Glutamatergic neuron (in vitro differentiated cells): ENCODE measurements at regions not wholly inside any gene's neighbourhood (a gene's known extent, or its start where the extent isn't known, plus 50 kb on each side); places are given as distances from the start of the nearest gene placed in this dataset.

Experiments
- DNase-seq: peaks from one replicate; pipeline ENCODE4 v3.0.0; 2022
- H3K27ac Mint-ChIP-seq: one replicate; pipeline ENCODE4 v1.8.0; 2020; ENCODE audit warnings: mild to moderate bottlenecking, mixed read lengths, inconsistent platforms; ENCODE audit not compliant: unreplicated experiment
- H3K27me3 Mint-ChIP-seq: one replicate; pipeline ENCODE4 v1.8.0; 2020; ENCODE audit warnings: mild to moderate bottlenecking, moderate library complexity, mixed read lengths, inconsistent platforms; ENCODE audit not compliant: unreplicated experiment
- H3K36me3 Mint-ChIP-seq: one replicate; pipeline ENCODE4 v1.8.0; 2020; ENCODE audit warnings: mild to moderate bottlenecking, mixed read lengths, inconsistent platforms; ENCODE audit not compliant: unreplicated experiment
- H3K4me1 Mint-ChIP-seq: one replicate; pipeline ENCODE4 v1.8.0; 2020; ENCODE audit warnings: mild to moderate bottlenecking, low read depth, mixed read lengths, inconsistent platforms; ENCODE audit not compliant: unreplicated experiment
- H3K4me3 Mint-ChIP-seq: one replicate; pipeline ENCODE4 v1.8.0; 2020; ENCODE audit warnings: mild to moderate bottlenecking, mixed read lengths, inconsistent platforms; ENCODE audit not compliant: unreplicated experiment
- H3K9me3 Mint-ChIP-seq: one replicate; pipeline ENCODE4 v1.8.0; 2020; ENCODE audit warnings: mild to moderate bottlenecking, moderate library complexity, mixed read lengths, inconsistent platforms; ENCODE audit not compliant: unreplicated experiment
- TF ChIP-seq, protein P1 (sequence below): fragments of 200-600 bp; sonication (generic); IDR thresholded peaks from one replicate; pipeline ENCODE4 v1.5.0; 2021; ENCODE audit not compliant: partially characterized antibody, unreplicated experiment

DNA sequence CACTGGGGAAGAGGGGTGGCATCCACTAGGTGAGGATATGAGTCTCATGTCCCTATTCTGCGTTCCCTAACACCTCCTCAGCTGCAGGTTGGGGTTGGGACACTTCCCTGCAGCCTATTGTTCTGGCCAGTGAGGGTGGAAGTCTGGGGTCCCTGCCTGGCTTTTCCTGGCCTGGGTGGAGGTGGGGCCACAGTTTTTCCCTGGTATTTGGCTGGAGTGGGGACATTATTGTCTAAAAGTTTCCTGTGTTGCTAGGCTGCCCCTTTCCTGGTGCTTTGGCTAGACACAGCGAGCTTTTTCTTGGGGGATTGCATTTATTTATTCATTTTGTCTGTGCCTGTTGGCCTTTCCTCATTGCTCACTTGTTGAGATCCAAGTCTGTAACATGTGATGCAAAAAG, 559.5 kb upstream of the IGFBP3 start:
- Mint-ChIP-seq H3K27me3 (no peaks in the 10 kb centered on the region), H3K4me1 (no peaks in the 10 kb centered on the region), H3K4me3 (no peak overlapping the region), H3K27ac (no peak overlapping the region), H3K36me3 (no peaks in the 10 kb centered on the region), H3K9me3 (no peaks in the 10 kb centered on the region)
- TF ChIP-seq, protein P1, sequence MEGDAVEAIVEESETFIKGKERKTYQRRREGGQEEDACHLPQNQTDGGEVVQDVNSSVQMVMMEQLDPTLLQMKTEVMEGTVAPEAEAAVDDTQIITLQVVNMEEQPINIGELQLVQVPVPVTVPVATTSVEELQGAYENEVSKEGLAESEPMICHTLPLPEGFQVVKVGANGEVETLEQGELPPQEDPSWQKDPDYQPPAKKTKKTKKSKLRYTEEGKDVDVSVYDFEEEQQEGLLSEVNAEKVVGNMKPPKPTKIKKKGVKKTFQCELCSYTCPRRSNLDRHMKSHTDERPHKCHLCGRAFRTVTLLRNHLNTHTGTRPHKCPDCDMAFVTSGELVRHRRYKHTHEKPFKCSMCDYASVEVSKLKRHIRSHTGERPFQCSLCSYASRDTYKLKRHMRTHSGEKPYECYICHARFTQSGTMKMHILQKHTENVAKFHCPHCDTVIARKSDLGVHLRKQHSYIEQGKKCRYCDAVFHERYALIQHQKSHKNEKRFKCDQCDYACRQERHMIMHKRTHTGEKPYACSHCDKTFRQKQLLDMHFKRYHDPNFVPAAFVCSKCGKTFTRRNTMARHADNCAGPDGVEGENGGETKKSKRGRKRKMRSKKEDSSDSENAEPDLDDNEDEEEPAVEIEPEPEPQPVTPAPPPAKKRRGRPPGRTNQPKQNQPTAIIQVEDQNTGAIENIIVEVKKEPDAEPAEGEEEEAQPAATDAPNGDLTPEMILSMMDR, result no peak
- DNase-seq, result no peak

DNA sequence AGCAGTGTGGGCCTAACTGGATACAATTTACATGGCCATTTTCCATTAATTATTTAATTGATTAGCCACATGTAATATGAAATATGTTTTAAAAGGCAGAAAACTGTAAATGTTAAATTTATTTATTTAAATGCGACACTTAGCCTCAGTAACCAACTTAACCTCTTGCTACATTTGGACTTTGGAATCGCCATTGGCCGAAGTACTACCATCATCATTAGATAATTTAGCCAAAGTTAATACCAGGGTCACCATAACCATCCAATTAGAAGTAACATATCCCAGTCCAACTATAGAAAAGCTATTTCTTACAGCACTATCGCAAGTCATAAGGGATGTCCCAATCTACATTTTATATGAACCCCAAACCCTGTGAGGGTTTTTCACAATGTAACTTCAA, 558.6 kb upstream of the IGFBP3 start:
- DNase-seq, result no peak
- Mint-ChIP-seq H3K4me1 (no peaks in the 10 kb centered on the region), H3K9me3 (no peaks in the 10 kb centered on the region), H3K4me3 (no peak overlapping the region), H3K27me3 (no peaks in the 10 kb centered on the region), H3K36me3 (no peaks in the 10 kb centered on the region), H3K27ac (no peak overlapping the region)
- TF ChIP-seq, protein P1, result no peak

DNA sequence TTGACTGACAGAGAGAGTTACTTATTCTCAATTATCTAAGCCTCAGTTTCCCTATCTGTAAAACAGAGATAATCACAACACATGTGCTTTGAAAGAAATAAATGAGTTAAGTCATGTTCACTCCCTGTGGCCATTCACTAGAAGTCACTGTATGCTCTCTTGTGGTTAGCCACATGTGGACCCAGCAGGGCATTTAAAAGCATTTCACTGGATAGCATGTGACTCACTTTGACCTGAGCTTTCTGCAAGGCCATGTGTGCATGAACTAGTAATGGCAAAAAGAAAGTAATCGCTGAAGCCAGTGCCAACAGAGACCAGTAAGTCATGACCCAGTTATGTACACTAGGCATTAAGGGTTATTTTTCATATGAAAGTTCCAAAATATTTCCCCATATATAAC, 557.0 kb upstream of the IGFBP3 start:
- Mint-ChIP-seq H3K9me3 (no peaks in the 10 kb centered on the region), H3K27ac (no peak overlapping the region), H3K36me3 (no peaks in the 10 kb centered on the region), H3K4me1 (no peaks in the 10 kb centered on the region), H3K27me3 (no peaks in the 10 kb centered on the region), H3K4me3 (no peak overlapping the region)
- DNase-seq, result no peak
- TF ChIP-seq, protein P1, result no peak

DNA sequence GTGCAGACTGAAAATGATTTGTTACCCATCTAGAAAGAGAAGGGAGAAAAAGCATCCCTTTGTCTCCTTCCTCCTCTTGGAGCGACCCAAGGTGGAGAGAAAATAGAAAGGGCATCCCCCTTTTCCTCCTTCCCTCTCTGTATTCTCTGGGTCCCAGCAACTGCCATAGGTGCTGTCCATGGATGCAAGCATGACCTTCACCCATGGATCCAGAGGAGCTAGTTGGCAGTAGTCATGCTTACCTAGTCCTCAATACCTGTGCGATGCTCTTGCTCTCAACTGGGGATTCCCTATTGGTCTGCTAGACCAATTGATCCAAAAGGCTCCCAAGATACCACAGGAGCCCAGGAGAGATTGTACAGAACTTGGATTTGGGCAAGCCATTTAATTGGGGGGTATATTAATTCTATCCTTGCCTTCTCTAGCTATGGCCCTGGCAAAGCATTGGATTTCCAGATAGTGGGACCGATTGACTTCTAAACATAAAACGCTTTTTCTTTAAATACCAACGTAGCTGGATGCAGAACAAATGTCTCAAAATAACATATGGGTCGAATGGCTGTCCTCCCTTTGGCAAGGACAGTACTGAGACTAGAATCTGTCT, 547.8 kb upstream of the IGFBP3 start:
- no peaks in the 10 kb centered on the region for H3K4me1 Mint-ChIP-seq
- peaks cover 8% of the 10 kb centered on the region for H3K9me3 Mint-ChIP-seq
- H3K4me3 Mint-ChIP-seq, result no peak overlapping the region
- no peak for DNase-seq
- peaks cover 44% of the 10 kb centered on the region for H3K36me3 Mint-ChIP-seq
- H3K27ac Mint-ChIP-seq, result no peak overlapping the region
- TF ChIP-seq, protein P1, result no peak
- H3K27me3 Mint-ChIP-seq, result no peaks in the 10 kb centered on the region

DNA sequence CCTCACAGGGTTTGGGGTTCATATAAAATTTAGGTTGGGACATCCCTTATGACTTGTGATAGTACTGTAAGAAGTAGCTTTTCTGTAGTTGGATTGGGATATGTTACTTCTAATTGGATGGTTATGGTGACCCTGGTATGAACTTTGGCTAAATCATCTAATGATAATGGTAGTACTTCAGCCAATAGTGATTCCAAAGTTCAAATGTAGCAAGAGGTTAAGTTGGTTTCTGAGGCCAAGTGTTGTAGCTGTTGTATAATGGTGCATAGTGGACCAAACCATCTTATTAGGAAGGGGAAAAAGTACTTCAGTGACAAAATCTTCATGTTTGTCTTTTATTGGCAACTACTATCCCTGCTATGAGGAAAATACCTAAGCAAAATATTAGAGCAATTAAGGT, 542.1 kb upstream of the IGFBP3 start:
- TF ChIP-seq, protein P1, result no peak
- Mint-ChIP-seq H3K36me3 (peaks cover 16% of the 10 kb centered on the region), H3K27ac (no peak overlapping the region), H3K4me3 (no peak overlapping the region), H3K27me3 (no peaks in the 10 kb centered on the region), H3K9me3 (peaks cover 11% of the 10 kb centered on the region), H3K4me1 (no peaks in the 10 kb centered on the region)
- DNase-seq, result no peak
